OCI-LY7 (cell line): ENCODE measurements at regions not wholly inside any gene's neighbourhood (a gene's known extent, or its start where the extent isn't known, plus 50 kb on each side); places are given as distances from the start of the nearest gene placed in this dataset.

ENCODE experiments used
- BruUV-seq: library from RNA; stranded (reverse); fragments of 400-500 nt; replicated peaks from 2 replicates; lab custom pipeline; 2021; lab: Mats Ljungman, UMichigan
- CTCF ChIA-PET: fragments of 300-600 bp; sonication (Branson Sonifier 250); formaldehyde crosslinking; loops from one replicate; lab custom pipeline; 2022; ENCODE audit warnings: antibody characterized with exemption; ENCODE audit not compliant: unreplicated experiment; lab: Charles Lee
- POLR2A ChIA-PET: fragments of 300-600 bp; sonication (Branson Sonifier 250); formaldehyde crosslinking; loops from one replicate; lab custom pipeline; 2022; ENCODE audit warnings: antibody characterized with exemption; lab: Charles Lee
- DNase-seq: peaks from one replicate; pipeline ENCODE4 v3.0.0-alpha.2; 2015; ENCODE audit warnings: low spot score
- H2AFZ ChIP-seq: fragments of 200-600 bp; sonication (generic), shearing (Covaris generic); 2 replicates; pipeline ENCODE4 v1.6.1; 2014; ENCODE audit warnings: mild to moderate bottlenecking, antibody characterized with exemption, low read length, moderate library complexity
- H3K27ac ChIP-seq: fragments of 200-600 bp; sonication (generic); 2 replicates; pipeline ENCODE4 v1.5.1; 2014; ENCODE audit warnings: mixed run types, low read depth, mild to moderate bottlenecking, moderate library complexity, low read length, inconsistent platforms; ENCODE audit not compliant: poor library complexity, severe bottlenecking
- H3K36me3 ChIP-seq: fragments of 200-600 bp; sonication (generic); 2 replicates; pipeline ENCODE4 v1.6.1; 2014; ENCODE audit warnings: mild to moderate bottlenecking, antibody characterized with exemption, low read length, moderate library complexity, mixed read lengths; ENCODE audit not compliant: insufficient read depth
- H3K4me1 ChIP-seq: fragments of 200-600 bp; sonication (generic); 2 replicates; pipeline ENCODE4 v1.5.1; 2014; ENCODE audit warnings: mild to moderate bottlenecking, low read length; ENCODE audit not compliant: insufficient read depth, poor library complexity, severe bottlenecking
- H3K4me2 ChIP-seq: fragments of 200-600 bp; sonication (generic); 2 replicates; pipeline ENCODE4 v1.6.1; 2014; ENCODE audit warnings: mild to moderate bottlenecking, low read length
- H3K4me3 ChIP-seq: fragments of 200-600 bp; sonication (generic); 2 replicates; pipeline ENCODE4 v1.5.1; 2014; ENCODE audit warnings: mild to moderate bottlenecking, low read depth, low read length; ENCODE audit not compliant: poor library complexity, severe bottlenecking
- H3K79me2 ChIP-seq: fragments of 200-600 bp; sonication (generic); 2 replicates; pipeline ENCODE4 v1.6.1; 2016; ENCODE audit warnings: low read depth, mild to moderate bottlenecking, low read length, moderate library complexity, mixed read lengths; ENCODE audit not compliant: insufficient read depth
- H3K9me2 ChIP-seq: fragments of 200-600 bp; sonication (generic); 2 replicates; pipeline ENCODE4 v1.6.1; 2016; ENCODE audit warnings: mild to moderate bottlenecking, low read length, mixed read lengths; ENCODE audit not compliant: insufficient read depth
- H3K9me3 ChIP-seq: fragments of 200-600 bp; sonication (generic); 2 replicates; pipeline ENCODE4 v1.6.1; 2014; ENCODE audit warnings: mild to moderate bottlenecking, mixed run types, low read length, mixed read lengths
- H4K20me1 ChIP-seq: fragments of 200-600 bp; sonication (generic); 2 replicates; pipeline ENCODE4 v1.6.1; 2014; ENCODE audit warnings: mild to moderate bottlenecking, antibody characterized with exemption, low read length, moderate library complexity, mixed read lengths; ENCODE audit not compliant: insufficient read depth
- CTCF ChIP-seq: fragments of 200-600 bp; sonication (generic); conservative IDR thresholded peaks from 2 replicates; pipeline ENCODE4 v1.5.1; 2014; ENCODE audit warnings: mild to moderate bottlenecking, antibody characterized with exemption, low read length, moderate library complexity, mixed read lengths
- EZH2phosphoT487 ChIP-seq: fragments of 200-600 bp; sonication (generic); IDR thresholded peaks from 2 replicates; pipeline ENCODE4 v1.6.1; 2018; ENCODE audit warnings: low read depth, borderline replicate concordance, mild to moderate bottlenecking, mixed run types, antibody characterized with exemption, low read length, moderate library complexity, mixed read lengths
- intact Hi-C: fragments of 100-400 bp; cut with micrococcal nuclease; formaldehyde crosslinking; loops from one replicate; pipeline ENCODE4 v1.10.0; 2022; ENCODE audit not compliant: unreplicated experiment

- ChIA-PET CTCF (no interaction called here), POLR2A (interaction anchor here (0.6 kb wide), 1 partner anchor 1894 kb away, joined by 4 read pairs; no protein-coding TSS in a partner anchor)
- no peak overlapping the region for H2AFZ ChIP-seq
- H3K4me1 ChIP-seq = no peaks in the 10 kb centered on the region
- no peaks in the 10 kb centered on the region for H3K9me2 ChIP-seq
- no TSS peak for BruUV-seq
- H3K4me3 ChIP-seq = no peak overlapping the region
- DNase-seq = no peak
- H4K20me1 ChIP-seq = no peaks in the 10 kb centered on the region
- no peak overlapping the region for H3K4me2 ChIP-seq
- no peak overlapping the region for H3K27ac ChIP-seq
- H3K9me3 ChIP-seq = no peaks in the 10 kb centered on the region
- no peaks in the 10 kb centered on the region for H3K36me3 ChIP-seq
- no peak for TF ChIP-seq EZH2phosphoT487
- no peak for TF ChIP-seq CTCF
- intact Hi-C loops = no loop called here
- no peaks in the 10 kb centered on the region for H3K79me2 ChIP-seq
These were observed 949.6 kb upstream of the GOT2 start for GRCh38 chr16:59683709-59684108.

GRCh38 chr16:59665618-59666220 is 931.6 kb upstream of the GOT2 start:
- H3K4me2 ChIP-seq = no peak overlapping the region
- no peak for TF ChIP-seq CTCF
- no peak for TF ChIP-seq EZH2phosphoT487
- no peaks in the 10 kb centered on the region for H3K9me3 ChIP-seq
- no peaks in the 10 kb centered on the region; the same call in 1 of the 2 replicates for H3K9me2 ChIP-seq
- ChIA-PET CTCF (no interaction called here), POLR2A (interaction anchor here (0.6 to 0.7 kb wide), 3 partner anchors 549 to 1703 kb away, joined by 3 to 5 read pairs (median 3); no protein-coding TSS in a partner anchor)
- intact Hi-C loops = no loop called here
- H2AFZ ChIP-seq = no peak overlapping the region
- H3K27ac ChIP-seq = no peak overlapping the region
- no TSS peak for BruUV-seq
- DNase-seq = no peak
- H3K36me3 ChIP-seq = no peaks in the 10 kb centered on the region
- no peak overlapping the region for H3K4me3 ChIP-seq
- no peaks in the 10 kb centered on the region for H3K79me2 ChIP-seq
- H3K4me1 ChIP-seq = no peaks in the 10 kb centered on the region
- no peaks in the 10 kb centered on the region for H4K20me1 ChIP-seq

- Histone ChIP-seq H3K9me3 (no peaks in the 10 kb centered on the region), H3K79me2 (no peaks in the 10 kb centered on the region), H3K4me1 (no peaks in the 10 kb centered on the region), H4K20me1 (no peaks in the 10 kb centered on the region), H2AFZ (no peak overlapping the region), H3K9me2 (no peaks in the 10 kb centered on the region), H3K27ac (no peak overlapping the region), H3K4me2 (no peak overlapping the region), H3K36me3 (no peaks in the 10 kb centered on the region), H3K4me3 (no peak overlapping the region)
- no peak for DNase-seq
- TF ChIP-seq CTCF (no peak), EZH2phosphoT487 (no peak)
- ChIA-PET POLR2A (no interaction called here), CTCF (no interaction called here)
- intact Hi-C loops = no loop called here
- BruUV-seq = no TSS peak
These were observed 924.5 kb upstream of the GOT2 start for GRCh38 chr16:59658572-59658971.
